GM12872 (cell line): ENCODE measurements at regions not wholly inside any gene's neighbourhood (a gene's known extent, or its start where the extent isn't known, plus 50 kb on each side); places are given as distances from the start of the nearest gene placed in this dataset.

ENCODE experiments used
- CTCF ChIP-seq: IDR thresholded peaks from 3 replicates; pipeline ENCODE4 v1.5.1; 2011; ENCODE audit warnings: low read depth, mild to moderate bottlenecking, low read length, moderate library complexity; ENCODE audit not compliant: insufficient read depth

- TF ChIP-seq CTCF, result no peak
Observed at GRCh38 chr16:63606778-63607177, 1515.1 kb downstream of the CDH11 start.

- TF ChIP-seq CTCF, result no peak
Observed at GRCh38 chr16:63602206-63602927, 1519.5 kb downstream of the CDH11 start.

- TF ChIP-seq CTCF, result no peak
Observed at GRCh38 chr16:63596716-63597115, 1525.1 kb downstream of the CDH11 start.

GRCh38 chr16:63592852-63593251, 1529.0 kb downstream of the CDH11 start:
- no peak for TF ChIP-seq CTCF

- no peak for TF ChIP-seq CTCF
Observed at GRCh38 chr16:63581570-63581969, 1540.3 kb downstream of the CDH11 start.

- no peak for TF ChIP-seq CTCF
Observed at GRCh38 chr16:63578791-63579190, 1542.6 kb upstream of the CDH8 start.

GRCh38 chr16:63577891-63578290, 1541.7 kb upstream of the CDH8 start:
- TF ChIP-seq CTCF, result no peak
